ENCODE measurements at regions not wholly inside any gene's neighbourhood (a gene's known extent, or its start where the extent isn't known, plus 50 kb on each side); places are given as distances from the start of the nearest gene placed in this dataset.

DNA sequence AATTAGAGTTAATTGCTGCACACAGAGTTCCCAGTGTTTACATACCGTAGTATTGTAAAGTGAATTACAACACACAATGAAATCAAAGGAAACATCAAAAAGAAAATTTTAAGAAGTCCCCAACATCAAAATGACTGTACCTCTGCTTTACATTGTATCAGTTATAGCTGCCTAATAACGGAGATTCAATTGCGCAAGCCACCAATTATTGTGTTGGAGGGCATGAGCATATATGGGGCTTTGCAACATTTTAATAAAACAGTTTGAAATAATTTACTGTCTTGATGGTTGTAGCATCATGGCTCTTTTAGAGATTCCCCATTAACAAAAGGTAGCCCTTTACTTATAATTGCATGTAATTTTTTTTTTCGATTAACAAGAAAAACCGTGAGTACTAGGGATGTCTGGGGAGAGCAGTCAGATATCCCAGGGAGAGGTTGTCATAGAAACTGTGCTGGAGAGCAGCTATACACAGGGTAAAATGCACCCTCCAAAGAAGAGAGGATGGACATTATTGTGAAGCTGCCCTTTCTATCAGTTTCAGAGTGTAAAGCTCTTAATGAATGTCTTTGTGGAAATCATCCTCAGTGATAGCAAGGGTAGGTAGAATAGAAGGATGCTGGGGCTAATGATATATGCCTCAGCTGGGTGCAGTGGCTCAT lies 55.9 kb upstream of the BTG3 start:
- Mint-ChIP-seq H3K4me1 (peaks cover 2% of the 10 kb centered on the region), H3K27ac (no peak overlapping the region), H3K36me3 (ENCODE audit: low read depth) (no peaks in the 10 kb centered on the region), H3K9me3 (no peaks in the 10 kb centered on the region), H3K4me3 (no peak overlapping the region), H3K27me3 (ENCODE audit: insufficient read depth) (peaks cover 51% of the 10 kb centered on the region)
- Histone ChIP-seq H3K9me3 (ENCODE audit: control insufficient read depth, low read length) (no peaks in the 10 kb centered on the region), H3K27me3 (ENCODE audit: control insufficient read depth, insufficient read depth, low read length, poor library complexity, severe bottlenecking) (no peaks in the 10 kb centered on the region), H3K4me1 (ENCODE audit: control insufficient read depth, insufficient read depth, low read length) (no peaks in the 10 kb centered on the region), H3K27ac (ENCODE audit: low read depth, low read length) (no peak overlapping the region), H3K4me3 (ENCODE audit: low read length) (no peak overlapping the region), H3K36me3 (ENCODE audit: control insufficient read depth, insufficient read depth, low read length) (no peaks in the 10 kb centered on the region), H3K9ac (ENCODE audit: extremely low read depth, low read length, poor library complexity, severe bottlenecking) (no peak overlapping the region)
- no peak for DNase-seq
- TF ChIP-seq, protein P1, sequence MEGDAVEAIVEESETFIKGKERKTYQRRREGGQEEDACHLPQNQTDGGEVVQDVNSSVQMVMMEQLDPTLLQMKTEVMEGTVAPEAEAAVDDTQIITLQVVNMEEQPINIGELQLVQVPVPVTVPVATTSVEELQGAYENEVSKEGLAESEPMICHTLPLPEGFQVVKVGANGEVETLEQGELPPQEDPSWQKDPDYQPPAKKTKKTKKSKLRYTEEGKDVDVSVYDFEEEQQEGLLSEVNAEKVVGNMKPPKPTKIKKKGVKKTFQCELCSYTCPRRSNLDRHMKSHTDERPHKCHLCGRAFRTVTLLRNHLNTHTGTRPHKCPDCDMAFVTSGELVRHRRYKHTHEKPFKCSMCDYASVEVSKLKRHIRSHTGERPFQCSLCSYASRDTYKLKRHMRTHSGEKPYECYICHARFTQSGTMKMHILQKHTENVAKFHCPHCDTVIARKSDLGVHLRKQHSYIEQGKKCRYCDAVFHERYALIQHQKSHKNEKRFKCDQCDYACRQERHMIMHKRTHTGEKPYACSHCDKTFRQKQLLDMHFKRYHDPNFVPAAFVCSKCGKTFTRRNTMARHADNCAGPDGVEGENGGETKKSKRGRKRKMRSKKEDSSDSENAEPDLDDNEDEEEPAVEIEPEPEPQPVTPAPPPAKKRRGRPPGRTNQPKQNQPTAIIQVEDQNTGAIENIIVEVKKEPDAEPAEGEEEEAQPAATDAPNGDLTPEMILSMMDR (conservative IDR thresholded peaks at IDR 0.05): no peak
- 71 to 87% methylated on average over 2 to 5 of the region's 5 CpGs for WGBS, 2 experiments (ENCODE audit: insufficient coverage in 1 of 2, insufficient read length in 1 of 2)

DNA sequence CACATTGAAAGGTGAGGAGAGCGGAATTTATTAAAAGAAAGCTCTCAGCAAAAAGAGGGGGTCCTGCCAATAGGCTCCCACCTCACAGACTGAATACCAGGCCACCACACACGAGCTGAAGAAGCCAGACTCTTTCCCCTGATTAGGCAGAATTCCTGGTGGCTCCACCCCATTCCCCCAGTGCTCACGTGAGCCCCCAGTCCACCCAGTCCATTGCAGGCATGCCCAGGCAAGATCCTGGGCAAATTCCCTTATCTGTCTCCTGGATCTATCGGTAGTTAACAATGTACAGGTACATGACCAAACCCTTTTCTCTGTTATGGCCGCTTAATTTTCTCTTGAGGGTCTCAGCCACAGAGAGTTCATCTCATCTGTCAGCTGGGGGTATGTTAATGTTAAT lies 54.6 kb upstream of the BTG3 start:
- Mint-ChIP-seq H3K4me3 (no peak overlapping the region), H3K27ac (no peak overlapping the region), H3K9me3 (no peaks in the 10 kb centered on the region), H3K4me1 (peaks cover 2% of the 10 kb centered on the region), H3K36me3 (ENCODE audit: low read depth) (no peaks in the 10 kb centered on the region), H3K27me3 (ENCODE audit: insufficient read depth) (peaks cover 47% of the 10 kb centered on the region)
- H3K27ac ChIP-seq (ENCODE audit: low read depth, low read length): no peak overlapping the region
- H3K4me3 ChIP-seq (ENCODE audit: low read length): no peak overlapping the region
- no peaks in the 10 kb centered on the region for H3K36me3 ChIP-seq (ENCODE audit: control insufficient read depth, insufficient read depth, low read length)
- TF ChIP-seq, protein P1 (conservative IDR thresholded peaks at IDR 0.05): no peak
- H3K4me1 ChIP-seq (ENCODE audit: control insufficient read depth, insufficient read depth, low read length): no peaks in the 10 kb centered on the region
- H3K27me3 ChIP-seq (ENCODE audit: control insufficient read depth, insufficient read depth, low read length, poor library complexity, severe bottlenecking): no peaks in the 10 kb centered on the region
- no peaks in the 10 kb centered on the region for H3K9me3 ChIP-seq (ENCODE audit: control insufficient read depth, low read length)
- no peak overlapping the region for H3K9ac ChIP-seq (ENCODE audit: extremely low read depth, low read length, poor library complexity, severe bottlenecking)
- DNase-seq: no peak
- WGBS, 2 experiments (ENCODE audit: insufficient coverage in 1 of 2, insufficient read length in 1 of 2): 94 to 100% methylated on average over 2 to 5 of the region's 5 CpGs

All from endodermal cell (in vitro differentiated cells).